Fibroblast of villous mesenchyme (primary cell): ENCODE measurements at regions not wholly inside any gene's neighbourhood (a gene's known extent, or its start where the extent isn't known, plus 50 kb on each side); places are given as distances from the start of the nearest gene placed in this dataset.

ENCODE experiments used
- DNase-seq: peaks from one replicate; pipeline ENCODE4 v3.0.0-alpha.2; 2010; ENCODE audit warnings: low read depth
- H3K4me3 ChIP-seq: 2 replicates; pipeline ENCODE4 v1.5.1; 2011; ENCODE audit warnings: low read depth, mild to moderate bottlenecking, low read length
- CTCF ChIP-seq: IDR thresholded peaks from 2 replicates; pipeline ENCODE4 v1.5.1; 2012; ENCODE audit warnings: low read depth, mild to moderate bottlenecking, low read length; ENCODE audit not compliant: insufficient read depth

DNA sequence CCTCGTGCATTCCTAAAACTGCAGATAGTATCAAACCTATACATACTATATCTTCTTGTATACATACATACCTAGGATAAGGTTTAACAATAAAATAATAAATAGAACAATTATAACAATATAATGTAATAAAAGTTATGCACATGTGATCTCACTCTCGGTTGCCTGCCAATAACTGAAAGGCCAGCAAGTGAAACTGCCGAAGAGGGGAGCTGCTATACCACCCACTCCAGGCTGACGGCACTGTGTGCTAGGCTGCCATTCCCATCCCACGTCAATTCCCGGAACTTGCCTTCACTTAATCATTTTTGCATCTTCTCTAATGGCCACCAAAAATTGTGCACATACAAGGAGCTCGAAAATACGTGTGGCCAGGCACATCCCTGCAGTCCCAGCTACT is 451.1 kb upstream of the FAT1 start:
- no peak for TF ChIP-seq CTCF
- no peak for DNase-seq
- no peak overlapping the region for H3K4me3 ChIP-seq

DNA sequence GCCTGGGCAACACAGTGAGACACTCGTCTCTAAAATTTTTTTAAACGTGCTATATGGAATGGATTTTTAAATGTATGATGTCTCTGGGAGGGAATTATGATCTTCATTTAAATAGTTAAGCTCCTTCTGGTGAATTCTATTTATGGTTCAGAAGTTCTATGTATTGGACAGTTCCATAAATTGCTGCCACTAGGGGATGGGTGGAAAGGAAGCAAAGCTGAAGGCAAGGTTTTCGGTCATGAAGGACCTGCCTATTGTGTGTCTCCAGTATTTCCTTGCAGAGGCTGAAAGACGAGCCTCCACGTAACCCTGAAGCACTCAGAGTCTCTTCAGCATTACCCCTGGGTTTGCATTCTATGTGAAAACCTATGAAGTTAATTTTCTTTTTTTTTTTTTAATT is 451.5 kb upstream of the FAT1 start:
- no peak overlapping the region for H3K4me3 ChIP-seq
- TF ChIP-seq CTCF: peak; percentile 32
- DNase-seq: no peak

GRCh38 chr4:187176261-187176910 is 452.7 kb upstream of the FAT1 start:
- DNase-seq: no peak
- no peak for TF ChIP-seq CTCF
- H3K4me3 ChIP-seq: no peak overlapping the region

DNA sequence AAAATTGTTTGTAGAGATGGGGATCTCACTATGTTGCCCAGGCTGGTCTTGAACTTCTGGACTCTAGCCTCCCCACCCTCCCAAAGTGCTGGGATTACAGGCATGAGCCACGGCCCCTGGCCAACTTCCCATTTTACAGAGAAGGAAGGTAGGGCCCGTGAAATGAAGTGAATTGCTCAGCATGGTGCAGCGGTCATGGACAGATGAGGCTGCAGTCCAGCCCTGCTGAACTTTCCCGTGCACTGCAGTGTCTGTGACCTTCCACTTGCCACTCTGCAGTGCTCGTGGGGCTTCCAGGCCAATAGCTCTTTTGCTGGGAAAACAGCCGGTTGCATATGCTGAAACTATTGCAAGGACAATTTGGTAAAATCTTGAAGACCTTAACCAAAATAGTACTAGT is 454.4 kb upstream of the FAT1 start:
- no peak for TF ChIP-seq CTCF
- no peak overlapping the region for H3K4me3 ChIP-seq
- DNase-seq: no peak

DNA sequence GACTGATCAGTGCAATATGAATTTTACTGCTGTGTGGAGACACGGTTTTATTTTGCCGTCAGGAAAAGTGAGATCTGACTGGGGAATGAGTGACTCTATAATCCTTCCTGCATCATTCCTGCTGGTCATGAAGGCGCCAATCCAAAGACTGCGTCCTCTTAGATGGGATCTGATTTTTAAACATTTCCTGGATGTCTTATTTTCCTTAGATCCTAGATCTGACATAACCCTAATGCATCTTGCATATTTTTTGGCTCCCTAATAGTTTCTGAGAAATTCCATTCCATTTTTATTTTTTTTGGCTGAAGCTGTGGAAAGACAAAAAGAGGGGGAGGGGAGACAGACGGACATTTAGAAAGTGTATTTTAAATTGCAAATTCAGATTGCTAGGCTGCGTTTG is 454.9 kb upstream of the FAT1 start:
- H3K4me3 ChIP-seq: no peak overlapping the region
- DNase-seq: no peak
- TF ChIP-seq CTCF: no peak

DNA sequence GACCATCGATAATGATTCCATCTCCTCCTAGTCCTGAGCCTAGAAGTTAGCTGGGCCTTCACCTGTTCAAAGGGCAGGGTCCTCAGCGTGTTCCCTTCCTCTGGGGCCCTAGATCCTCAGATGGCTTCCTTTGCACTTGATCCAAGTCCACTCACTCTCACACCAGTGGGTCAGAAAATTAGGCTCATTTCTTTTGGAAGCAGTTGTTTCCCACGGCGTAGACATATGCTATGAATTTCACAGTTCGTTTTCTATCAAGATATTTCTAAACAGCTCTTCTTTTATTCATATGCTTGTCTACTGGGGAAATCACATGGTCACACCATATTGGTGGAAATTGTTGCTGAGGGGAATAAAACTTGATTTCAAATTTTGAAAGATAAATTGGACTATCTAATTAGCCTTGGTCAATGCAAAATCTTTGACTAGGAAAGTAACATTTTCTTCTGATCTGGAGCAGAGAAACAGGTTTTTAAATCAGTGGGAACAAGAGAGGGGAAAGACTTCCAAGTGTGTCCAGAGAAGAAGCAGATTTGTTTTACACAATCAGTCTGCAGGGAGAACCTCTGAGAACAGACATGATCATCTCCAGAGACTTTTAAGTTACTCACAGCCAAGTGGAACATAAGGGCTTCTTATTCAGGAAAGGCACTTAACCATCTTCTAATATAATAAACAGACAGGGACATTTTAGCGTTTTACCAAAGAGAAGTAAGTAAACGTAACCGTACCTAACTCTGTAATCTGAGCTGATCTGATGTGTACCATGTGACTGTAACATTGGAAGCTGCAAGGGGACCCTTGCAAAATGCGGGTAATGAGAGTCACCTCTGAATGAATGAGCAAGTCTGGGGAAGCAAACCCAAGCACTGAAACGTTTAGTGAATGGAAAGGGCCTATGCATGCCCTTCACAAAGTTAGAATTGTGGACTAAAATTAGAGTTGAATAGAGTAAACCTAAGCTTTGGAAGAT is 455.7 kb upstream of the FAT1 start:
- no peak for DNase-seq
- no peak for TF ChIP-seq CTCF

More for the DNA sequence above, 455.7 kb upstream of the FAT1 start:
- H3K4me3 ChIP-seq: no peak overlapping the region
